LNCaP clone FGC (cell line): ENCODE measurements at regions not wholly inside any gene's neighbourhood (a gene's known extent, or its start where the extent isn't known, plus 50 kb on each side); places are given as distances from the start of the nearest gene placed in this dataset.

Experiments
- DNase-seq: peaks from one replicate; pipeline ENCODE4 v3.0.0-alpha.2; 2011; ENCODE audit warnings: low read depth
- H3K4me3 ChIP-seq: 2 replicates; pipeline ENCODE4 v1.5.1; 2011; ENCODE audit warnings: mild to moderate bottlenecking, low read depth, low read length, control low read depth
- CTCF ChIP-seq: IDR thresholded peaks from 2 replicates; pipeline ENCODE4 v1.5.1; 2012; ENCODE audit warnings: mild to moderate bottlenecking; ENCODE audit not compliant: control insufficient read depth, insufficient read depth; ENCODE audit errors: extremely low read depth

GRCh38 chr12:92359581-92360209 is 214.0 kb upstream of the BTG1 start:
- DNase-seq: no peak
- TF ChIP-seq CTCF: no peak
- H3K4me3 ChIP-seq: no peak overlapping the region

GRCh38 chr12:92357584-92358261 is 212.1 kb upstream of the BTG1 start:
- no peak for DNase-seq
- no peak overlapping the region for H3K4me3 ChIP-seq
- no peak for TF ChIP-seq CTCF

GRCh38 chr12:92356425-92356824 is 210.8 kb upstream of the BTG1 start:
- no peak overlapping the region for H3K4me3 ChIP-seq
- TF ChIP-seq CTCF: no peak
- DNase-seq: no peak

- no peak overlapping the region for H3K4me3 ChIP-seq
- DNase-seq: peak; percentile 53
- TF ChIP-seq CTCF: no peak
These were observed 204.0 kb upstream of the BTG1 start for GRCh38 chr12:92349635-92350034.

- H3K4me3 ChIP-seq: no peak overlapping the region
- TF ChIP-seq CTCF: no peak
- no peak for DNase-seq
These were observed 196.9 kb upstream of the BTG1 start for GRCh38 chr12:92342574-92342973.

GRCh38 chr12:92341065-92341668 is 195.5 kb upstream of the BTG1 start:
- no peak for DNase-seq
- TF ChIP-seq CTCF: no peak
- no peak overlapping the region for H3K4me3 ChIP-seq
